ENCODE measurements at regions not wholly inside any gene's neighbourhood (a gene's known extent, or its start where the extent isn't known, plus 50 kb on each side); places are given as distances from the start of the nearest gene placed in this dataset.

GRCh38 chr2:2413525-2413924 lies 82.5 kb upstream of the MYT1L start:
- DNase-seq (ENCODE audit: extremely low spot score): no peak
- CTCF ChIA-PET: interaction anchor here (0.8 kb wide), 1 partner anchor 32 kb away, joined by 3 read pairs; no protein-coding TSS in a partner anchor
- POLR2A ChIA-PET: no interaction called here
- no peak for TF ChIP-seq CTCF (IDR thresholded peaks at IDR 0.05; ENCODE audit: control extremely low read depth, extremely low read depth, low read depth, missing control alignments)

- CTCF ChIA-PET: no interaction called here
- POLR2A ChIA-PET: no interaction called here
- no peak for DNase-seq (ENCODE audit: extremely low spot score)
- TF ChIP-seq CTCF (IDR thresholded peaks at IDR 0.05; ENCODE audit: control extremely low read depth, extremely low read depth, low read depth, missing control alignments): no peak
Measured at GRCh38 chr2:2410987-2411386, 79.9 kb upstream of the MYT1L start.

- CTCF ChIA-PET: no interaction called here
Measured at GRCh38 chr2:2409481-2409880, 78.4 kb upstream of the MYT1L start.

GRCh38 chr2:2405780-2406179 lies 74.7 kb upstream of the MYT1L start:
- no peak for TF ChIP-seq CTCF (IDR thresholded peaks at IDR 0.05; ENCODE audit: control extremely low read depth, extremely low read depth, low read depth, missing control alignments)
- POLR2A ChIA-PET: no interaction called here
- DNase-seq (ENCODE audit: extremely low spot score): no peak
- CTCF ChIA-PET: no interaction called here

More at GRCh38 chr2:2409481-2409880, 78.4 kb upstream of the MYT1L start:
- no peak for TF ChIP-seq CTCF (IDR thresholded peaks at IDR 0.05; ENCODE audit: control extremely low read depth, extremely low read depth, low read depth, missing control alignments)
- no peak for DNase-seq (ENCODE audit: extremely low spot score)
- POLR2A ChIA-PET: no interaction called here

- no peak for TF ChIP-seq CTCF (IDR thresholded peaks at IDR 0.05; ENCODE audit: control extremely low read depth, extremely low read depth, low read depth, missing control alignments)
- ChIA-PET POLR2A (no interaction called here), CTCF (no interaction called here)
- no peak for DNase-seq (ENCODE audit: extremely low spot score)
Measured at GRCh38 chr2:2400286-2401038, 69.4 kb upstream of the MYT1L start.

- TF ChIP-seq CTCF (IDR thresholded peaks at IDR 0.05; ENCODE audit: control extremely low read depth, extremely low read depth, low read depth, missing control alignments): no peak
- DNase-seq (ENCODE audit: extremely low spot score): no peak
- ChIA-PET CTCF (no interaction called here), POLR2A (no interaction called here)
Measured at GRCh38 chr2:2399396-2399795, 68.3 kb upstream of the MYT1L start.
